GM18505 (cell line): ENCODE measurements at regions not wholly inside any gene's neighbourhood (a gene's known extent, or its start where the extent isn't known, plus 50 kb on each side); places are given as distances from the start of the nearest gene placed in this dataset.

Experiments
- ATAC-seq: cut with Tn5 transposase; IDR thresholded peaks from one replicate; pipeline ENCODE4 v1.9.1; 2021; ENCODE audit not compliant: unreplicated experiment
- POLR2A ChIP-seq: IDR thresholded peaks from 4 replicates; pipeline ENCODE4 v1.6.1; 2011; ENCODE audit warnings: borderline replicate concordance; ENCODE audit not compliant: insufficient read depth, insufficient read length; ENCODE audit errors: extremely low read depth

DNA sequence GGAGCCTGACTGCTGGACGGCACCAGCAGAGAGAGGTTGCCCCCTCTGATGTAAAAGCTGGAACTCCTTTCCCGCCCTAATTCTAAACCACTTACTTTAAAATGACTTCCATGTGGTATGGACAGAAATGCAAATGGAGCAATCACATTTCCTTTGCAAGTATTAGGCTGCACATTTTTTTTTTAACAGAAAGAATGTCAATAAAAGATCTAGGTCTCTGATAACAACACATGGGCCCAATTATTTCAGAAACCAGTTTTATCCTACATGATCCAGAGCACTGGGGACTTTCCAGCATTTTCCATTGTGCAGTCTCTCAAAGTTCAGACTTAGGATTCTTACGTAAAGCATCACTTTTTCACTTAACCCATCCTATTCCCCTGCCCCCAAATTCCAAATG, 203.7 kb downstream of the NXNL2 start:
- no peak for ATAC-seq
- TF ChIP-seq POLR2A = no peak

DNA sequence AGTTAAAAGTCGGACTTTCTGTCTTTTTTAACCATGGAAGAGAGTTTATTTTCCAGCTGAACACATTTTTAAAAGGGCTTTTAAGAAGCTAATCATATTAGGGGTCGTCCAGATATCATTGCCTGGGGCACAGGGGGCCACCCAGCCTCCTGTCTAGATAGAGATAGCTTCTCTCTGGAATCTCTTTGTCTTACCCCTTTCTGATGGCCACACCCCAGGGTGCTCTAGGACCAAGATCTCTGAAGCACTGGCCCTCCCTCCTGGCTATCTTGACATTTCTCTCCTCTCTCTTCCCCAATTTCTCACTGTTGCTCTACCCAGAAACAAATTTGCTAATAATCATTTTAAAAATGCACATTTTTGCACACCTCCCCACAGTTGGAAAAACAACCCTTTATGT, 204.4 kb downstream of the NXNL2 start:
- ATAC-seq = no peak
- TF ChIP-seq POLR2A = no peak

DNA sequence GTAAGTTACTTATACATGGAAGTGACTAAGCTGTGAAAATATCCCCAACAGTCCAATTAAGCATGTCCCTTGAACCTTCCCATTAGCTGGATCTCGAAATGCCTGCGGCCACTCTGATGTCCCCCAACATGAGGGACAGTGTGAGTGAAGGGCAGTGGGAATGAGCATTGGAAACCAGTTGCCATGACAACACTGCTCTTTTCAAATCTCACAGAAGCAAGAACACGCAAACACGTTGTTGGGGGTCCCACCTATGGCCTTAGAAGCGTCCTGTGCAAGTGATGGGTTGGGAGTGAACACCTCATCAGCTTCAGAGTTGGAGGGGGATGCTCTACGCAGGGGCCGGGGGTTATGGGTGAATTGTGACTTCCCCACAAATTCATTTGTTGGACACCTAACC, 205.9 kb downstream of the NXNL2 start:
- no peak for ATAC-seq
- TF ChIP-seq POLR2A = no peak

DNA sequence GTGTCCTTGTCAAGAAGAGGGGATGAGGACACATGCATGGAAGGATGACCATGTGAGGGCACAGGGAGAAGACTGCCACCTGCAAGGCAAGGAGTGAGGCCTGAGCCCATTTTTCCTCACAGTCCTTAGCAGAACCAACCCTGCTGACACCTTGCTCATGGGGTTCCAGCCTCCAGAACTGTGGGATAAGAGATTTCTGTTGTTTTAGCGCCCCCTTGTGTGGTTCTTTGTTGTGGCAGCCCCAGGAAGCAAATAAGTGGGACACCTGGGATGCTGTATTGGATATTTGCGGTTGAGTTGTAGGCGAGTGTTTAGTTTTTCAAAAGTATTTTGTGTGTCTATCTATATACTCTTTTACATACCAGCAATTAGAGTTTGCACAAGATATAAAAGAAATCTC, 206.4 kb downstream of the NXNL2 start:
- ATAC-seq = no peak
- TF ChIP-seq POLR2A = no peak

DNA sequence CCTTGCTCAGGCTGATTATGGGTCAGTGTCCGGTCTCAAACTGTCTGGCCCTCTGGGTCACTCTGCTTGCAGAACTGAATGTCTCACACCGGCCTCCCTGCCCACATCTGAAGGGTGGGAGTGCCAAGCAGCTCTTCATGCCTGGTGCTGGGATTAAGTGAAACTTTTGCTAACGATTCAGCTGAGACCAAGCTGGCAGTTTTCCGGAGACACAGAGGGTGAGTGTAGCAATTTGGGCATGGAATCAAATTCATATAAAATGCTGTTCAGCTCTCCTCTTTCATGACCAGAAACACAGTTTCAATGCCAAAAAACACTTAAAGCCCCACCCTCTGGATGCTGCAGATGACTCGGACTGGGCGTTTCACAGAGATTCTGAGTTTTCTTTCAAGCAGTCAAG, 207.5 kb downstream of the NXNL2 start:
- ATAC-seq = no peak
- no peak for TF ChIP-seq POLR2A

DNA sequence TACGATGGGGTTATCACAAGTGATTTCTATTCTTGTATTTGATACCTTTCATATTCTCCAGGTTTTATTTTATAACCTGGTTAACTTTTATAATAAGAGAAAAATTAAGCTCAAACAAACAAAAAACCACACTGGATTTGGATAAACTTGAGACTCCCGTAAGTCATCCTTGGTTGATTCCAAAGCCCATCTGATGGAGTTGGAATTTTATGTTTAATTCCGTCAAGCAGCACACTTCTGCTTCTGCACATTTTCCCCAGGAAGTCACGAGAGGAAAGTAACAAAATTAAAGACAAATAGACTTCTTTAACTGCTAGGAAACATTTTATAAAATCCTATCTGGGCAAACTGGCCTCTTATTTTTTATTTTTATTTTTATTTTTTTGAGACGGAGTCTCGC, 207.9 kb downstream of the NXNL2 start:
- TF ChIP-seq POLR2A = no peak
- ATAC-seq = no peak

DNA sequence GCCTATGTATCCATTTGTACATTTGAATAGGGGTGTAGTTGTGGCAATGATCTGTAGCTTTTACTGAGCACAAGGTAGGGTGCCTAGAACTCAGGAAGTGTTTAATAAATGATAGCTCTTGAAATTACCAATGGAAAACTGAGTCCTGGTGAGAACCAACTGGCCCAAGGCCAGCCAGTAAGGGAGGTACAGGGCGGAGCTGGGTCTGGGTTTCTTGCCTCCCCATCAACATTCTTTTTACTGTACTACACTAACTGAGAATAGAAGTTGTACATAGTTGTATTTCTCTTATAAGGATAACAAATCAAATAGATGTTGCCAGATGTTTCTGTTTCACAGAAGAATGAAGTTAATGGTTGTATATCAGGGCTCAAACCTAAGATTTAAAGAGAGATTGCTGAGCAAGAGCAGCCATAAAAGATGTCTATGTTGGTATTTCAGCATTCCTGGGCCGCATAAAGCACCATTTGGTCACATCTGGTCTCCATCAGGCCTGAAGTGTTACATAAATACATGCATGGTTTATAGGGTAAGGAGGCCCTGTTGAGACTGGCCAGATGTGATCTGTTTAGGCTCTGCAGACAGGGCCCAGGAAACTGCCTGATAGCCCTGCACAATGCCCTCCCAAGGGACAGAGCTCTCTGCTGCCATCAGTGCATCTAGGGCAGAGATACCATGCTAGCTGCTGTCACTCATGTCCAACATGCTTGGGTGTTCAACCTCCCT, 210.5 kb downstream of the NXNL2 start:
- TF ChIP-seq POLR2A = no peak
- ATAC-seq = no peak

DNA sequence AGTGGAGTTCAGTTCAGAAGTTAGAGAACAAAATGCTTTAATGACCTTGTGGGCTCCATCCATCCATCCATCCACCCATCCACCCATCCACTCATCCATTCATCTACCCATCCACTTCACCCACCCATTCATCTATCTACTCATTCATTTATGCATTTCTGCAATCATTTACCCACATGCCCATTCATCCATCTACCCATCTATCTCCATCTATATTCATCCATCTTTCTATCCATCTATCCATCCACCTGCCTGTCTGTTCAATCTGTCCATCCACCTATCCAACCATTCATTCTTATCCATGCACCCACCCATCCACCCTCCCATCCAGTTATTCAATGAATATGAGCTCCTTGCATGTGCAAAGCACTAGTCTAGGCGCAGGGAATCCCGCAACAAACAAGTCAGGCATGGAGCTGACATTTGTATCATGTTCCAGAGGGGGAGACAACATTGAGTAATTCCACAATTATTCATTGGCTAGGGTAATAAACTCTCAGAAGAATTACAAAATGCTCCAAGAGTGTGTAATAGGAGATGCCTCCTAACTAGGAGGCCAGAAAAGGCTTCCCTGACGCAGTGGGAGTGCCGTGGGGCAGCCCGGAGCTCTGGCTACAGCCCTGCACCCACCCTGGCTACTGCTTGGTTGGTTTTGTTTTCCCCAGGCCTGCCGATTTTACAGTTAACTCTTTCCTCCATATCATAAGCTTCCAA, 211.2 kb downstream of the NXNL2 start:
- no peak for ATAC-seq
- no peak for TF ChIP-seq POLR2A

DNA sequence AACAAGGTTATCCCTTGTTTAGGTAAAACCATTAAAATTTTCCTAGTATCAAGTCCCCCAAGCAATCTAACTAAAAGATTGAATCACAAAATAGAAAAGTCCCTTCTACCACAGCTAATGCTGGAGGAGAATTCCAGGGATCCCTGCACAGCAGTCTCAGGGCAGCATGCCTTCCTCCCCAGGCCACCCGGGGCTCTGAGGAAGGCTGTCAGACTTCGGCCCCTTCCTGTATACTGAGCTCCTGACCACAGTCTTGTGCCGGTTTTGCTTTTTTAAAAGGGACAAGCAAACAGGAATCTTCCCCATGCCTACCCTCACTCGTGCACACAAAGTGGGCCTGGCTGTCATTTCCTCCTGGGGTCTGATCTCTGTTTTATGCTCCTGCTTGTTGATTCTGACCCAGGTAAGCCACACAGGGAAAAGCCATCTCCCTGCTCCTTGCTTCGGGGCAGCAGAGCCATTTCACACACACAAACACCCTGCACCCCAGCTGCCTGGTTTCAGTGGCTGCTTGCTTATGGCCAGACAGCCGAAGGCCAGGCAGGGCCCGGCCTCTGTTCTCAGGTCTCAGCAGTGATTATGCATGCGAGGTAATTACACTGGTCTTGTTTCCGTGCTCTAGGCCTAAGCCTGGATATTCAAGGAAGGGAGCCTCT, 211.9 kb downstream of the NXNL2 start:
- no peak for ATAC-seq
- no peak for TF ChIP-seq POLR2A

DNA sequence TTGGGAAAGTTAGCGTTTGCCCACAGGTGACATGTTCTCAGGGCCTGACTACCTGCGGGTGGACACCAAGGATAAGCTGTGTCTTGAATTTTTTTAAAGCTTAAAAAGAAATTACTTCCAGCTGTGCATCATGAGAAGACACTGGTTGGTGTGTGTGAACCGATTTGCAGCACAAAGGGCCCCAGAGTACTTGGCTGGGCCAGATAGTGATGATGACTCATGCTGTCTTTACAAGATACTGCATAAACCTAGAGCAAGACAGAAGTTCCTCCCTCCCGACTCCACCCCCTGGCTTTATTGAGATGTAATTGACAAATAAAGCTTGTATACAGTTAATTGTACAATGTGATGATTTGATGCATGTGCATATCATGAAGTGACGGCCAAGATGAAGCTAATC, 212.8 kb downstream of the NXNL2 start:
- TF ChIP-seq POLR2A = no peak
- no peak for ATAC-seq

DNA sequence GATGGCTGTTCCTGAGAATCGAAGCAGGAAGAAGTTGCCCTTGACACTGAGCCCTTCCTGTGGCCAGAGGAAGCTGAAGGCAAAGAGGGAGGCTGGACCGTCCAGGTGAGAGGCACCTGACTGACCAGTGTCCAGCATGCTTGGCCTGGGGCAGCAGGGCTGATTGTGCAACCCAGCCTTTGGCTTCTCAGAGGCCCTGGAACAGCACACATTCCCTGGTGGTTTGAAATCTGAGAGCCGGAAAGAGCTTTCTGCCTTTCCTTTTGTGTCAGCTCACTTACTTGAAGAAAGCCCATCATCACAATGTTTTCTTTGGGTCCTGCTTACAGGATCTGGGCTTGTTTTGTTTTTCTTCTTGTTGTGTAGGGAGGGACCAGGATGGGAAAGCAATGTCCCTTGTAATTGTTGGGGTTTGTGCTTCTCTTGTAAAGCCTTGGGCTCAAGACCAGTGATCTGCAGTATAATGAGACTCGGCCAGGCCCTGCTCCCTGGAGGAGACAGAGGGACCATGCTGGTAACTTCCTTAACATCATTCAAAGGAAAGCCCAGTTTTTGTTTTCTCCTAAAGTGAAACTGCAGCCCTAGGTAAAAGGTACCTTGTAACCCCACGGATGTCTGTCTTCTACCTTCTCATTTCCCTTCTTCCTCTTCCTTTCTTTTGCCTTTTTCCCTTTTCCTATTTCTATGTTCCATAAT, 213.7 kb downstream of the NXNL2 start:
- no peak for ATAC-seq
- no peak for TF ChIP-seq POLR2A

DNA sequence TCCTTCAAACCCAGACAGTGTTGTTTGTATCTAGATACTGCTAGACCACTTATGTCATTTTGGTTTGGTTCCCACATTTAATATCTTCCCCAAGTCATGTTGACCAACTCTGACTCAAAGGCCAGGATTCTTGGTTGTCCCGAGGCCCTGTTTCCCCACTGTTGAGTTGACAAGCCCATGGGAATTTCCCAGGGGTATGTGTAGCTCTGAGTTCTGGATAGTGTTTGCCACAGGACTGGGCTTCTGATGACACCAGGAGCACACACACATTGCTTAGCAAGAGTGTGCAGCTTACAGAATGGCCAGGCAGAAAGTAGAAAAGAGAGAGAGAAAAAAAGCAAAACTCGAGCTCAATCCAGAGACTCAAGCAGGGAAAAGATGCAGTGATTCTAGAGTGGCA, 214.4 kb downstream of the NXNL2 start:
- no peak for ATAC-seq
- no peak for TF ChIP-seq POLR2A

DNA sequence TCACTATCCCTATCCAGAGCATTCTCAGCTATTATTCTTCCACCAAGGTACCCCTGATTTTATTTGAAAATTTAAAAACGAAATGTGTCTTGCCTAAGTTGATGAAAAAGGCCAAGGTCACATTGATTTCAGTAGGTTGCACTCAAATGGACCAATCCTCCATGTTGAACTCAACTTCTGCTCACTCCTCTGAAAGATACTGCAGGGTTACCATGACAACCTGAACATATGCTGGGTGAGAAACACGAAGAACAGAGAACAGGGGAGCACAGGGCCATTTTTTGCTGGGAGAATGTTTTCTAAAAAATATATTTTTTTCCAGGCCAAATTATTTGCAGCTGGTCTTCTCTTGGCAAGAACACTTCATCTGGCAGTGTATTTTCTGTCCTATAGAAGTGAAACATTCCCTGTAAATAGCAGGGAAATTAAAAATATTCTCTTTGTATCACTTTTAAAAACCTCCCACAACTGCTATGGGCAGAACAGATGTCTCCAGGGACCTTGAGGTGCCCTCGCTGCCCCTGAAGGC, 215.9 kb downstream of the NXNL2 start:
- no peak for TF ChIP-seq POLR2A
- ATAC-seq = no peak
